GM13977 (cell line): ENCODE measurements at regions not wholly inside any gene's neighbourhood (a gene's known extent, or its start where the extent isn't known, plus 50 kb on each side); places are given as distances from the start of the nearest gene placed in this dataset.

Source experiments
- DNase-seq: peaks from one replicate; pipeline ENCODE4 v3.0.0; 2012; ENCODE audit warnings: low spot score
- in situ Hi-C: fragments of 300-500 bp; cut with MboI; formaldehyde crosslinking; loops from one replicate; pipeline ENCODE4 v1.12.0; 2022; ENCODE audit warnings: low sequenced_read_pairs, low pct_unique_long_range_greater_than_20kb, mixed read lengths, inconsistent platforms; ENCODE audit not compliant: unreplicated experiment
- TF ChIP-seq, protein P1 (sequence below): IDR thresholded peaks from 2 replicates; pipeline ENCODE4 v1.5.1; 2012; ENCODE audit warnings: mild to moderate bottlenecking, control low read depth; ENCODE audit not compliant: insufficient read depth; ENCODE audit errors: extremely low read depth, missing control alignments

DNA sequence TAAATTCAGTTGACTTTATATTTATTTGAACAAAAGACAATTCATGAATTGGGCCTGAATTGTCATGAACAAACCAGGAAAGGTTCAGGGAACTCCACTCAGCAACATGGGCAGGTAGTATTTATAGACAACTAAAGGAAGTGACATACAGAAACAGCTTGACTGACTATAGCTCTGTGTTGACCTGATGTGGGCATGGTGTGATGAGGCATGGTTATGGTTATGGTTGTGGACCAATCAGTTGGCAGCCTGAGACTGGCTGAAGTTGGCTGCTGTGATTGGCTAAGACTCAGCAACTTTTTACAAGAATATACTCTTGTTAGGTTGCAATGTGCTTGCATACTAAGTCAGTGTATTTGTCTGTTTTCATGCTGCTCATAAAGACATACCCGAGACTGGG, 108.4 kb downstream of the HS3ST3B1 start:
- in situ Hi-C loops: no loop called here
- TF ChIP-seq, protein P1, sequence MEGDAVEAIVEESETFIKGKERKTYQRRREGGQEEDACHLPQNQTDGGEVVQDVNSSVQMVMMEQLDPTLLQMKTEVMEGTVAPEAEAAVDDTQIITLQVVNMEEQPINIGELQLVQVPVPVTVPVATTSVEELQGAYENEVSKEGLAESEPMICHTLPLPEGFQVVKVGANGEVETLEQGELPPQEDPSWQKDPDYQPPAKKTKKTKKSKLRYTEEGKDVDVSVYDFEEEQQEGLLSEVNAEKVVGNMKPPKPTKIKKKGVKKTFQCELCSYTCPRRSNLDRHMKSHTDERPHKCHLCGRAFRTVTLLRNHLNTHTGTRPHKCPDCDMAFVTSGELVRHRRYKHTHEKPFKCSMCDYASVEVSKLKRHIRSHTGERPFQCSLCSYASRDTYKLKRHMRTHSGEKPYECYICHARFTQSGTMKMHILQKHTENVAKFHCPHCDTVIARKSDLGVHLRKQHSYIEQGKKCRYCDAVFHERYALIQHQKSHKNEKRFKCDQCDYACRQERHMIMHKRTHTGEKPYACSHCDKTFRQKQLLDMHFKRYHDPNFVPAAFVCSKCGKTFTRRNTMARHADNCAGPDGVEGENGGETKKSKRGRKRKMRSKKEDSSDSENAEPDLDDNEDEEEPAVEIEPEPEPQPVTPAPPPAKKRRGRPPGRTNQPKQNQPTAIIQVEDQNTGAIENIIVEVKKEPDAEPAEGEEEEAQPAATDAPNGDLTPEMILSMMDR: no peak
- no peak for DNase-seq

DNA sequence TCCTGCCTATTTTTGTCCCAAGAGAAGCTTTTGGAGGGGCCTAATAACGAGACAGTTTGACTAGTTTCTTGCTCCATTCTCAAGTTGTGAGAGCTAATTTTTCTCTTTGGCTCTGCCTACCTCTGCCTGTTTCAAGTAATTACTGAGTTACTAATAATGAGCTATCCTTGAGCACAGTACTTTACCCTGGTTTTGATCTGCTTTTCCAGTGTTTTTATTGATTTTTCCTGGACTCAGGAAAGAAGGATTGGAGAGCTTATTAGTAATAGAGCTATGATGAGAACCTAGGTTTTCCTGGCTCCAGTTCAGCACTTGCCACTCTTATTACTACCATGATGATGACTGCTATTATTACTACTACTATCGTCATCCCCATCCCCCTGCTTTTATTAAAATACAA, 106.7 kb downstream of the HS3ST3B1 start:
- no peak for DNase-seq
- in situ Hi-C loops: no loop called here
- TF ChIP-seq, protein P1: no peak

DNA sequence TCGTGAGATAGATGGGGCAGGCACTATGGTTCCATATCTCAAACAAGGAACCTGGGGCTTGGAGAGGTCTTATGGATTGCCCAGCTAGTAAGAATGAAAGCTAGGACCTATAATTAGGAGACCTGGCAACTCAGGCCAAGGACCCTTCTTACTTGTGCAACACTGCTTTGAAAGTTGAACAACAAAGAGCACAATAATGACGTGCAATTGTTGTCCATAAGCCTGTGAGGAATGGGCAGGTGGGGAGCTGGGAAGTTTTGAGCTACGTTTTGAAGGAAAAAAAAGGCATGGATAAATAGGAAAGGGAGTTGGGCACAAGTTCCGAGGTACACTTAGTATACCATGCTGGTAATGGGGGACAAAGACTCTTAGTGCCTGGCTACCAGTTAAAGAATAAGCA, 104.3 kb downstream of the HS3ST3B1 start:
- in situ Hi-C loops: no loop called here
- TF ChIP-seq, protein P1: no peak
- no peak for DNase-seq
